Hepatocyte (in vitro differentiated cells): ENCODE measurements at regions not wholly inside any gene's neighbourhood (a gene's known extent, or its start where the extent isn't known, plus 50 kb on each side); places are given as distances from the start of the nearest gene placed in this dataset.

Source experiments
- DNase-seq: peaks from one replicate; pipeline ENCODE4 v3.0.0-alpha.2; 2016; ENCODE audit warnings: low spot score
- H2AFZ ChIP-seq: fragments of 200-600 bp; sonication (generic); 2 replicates; pipeline ENCODE4 v1.6.0; 2016; ENCODE audit warnings: antibody characterized with exemption, mild to moderate bottlenecking
- H3K27ac ChIP-seq: fragments of 200-600 bp; sonication (generic); 2 replicates; pipeline ENCODE4 v1.5.1; 2016; ENCODE audit warnings: mild to moderate bottlenecking
- H3K27me3 ChIP-seq: fragments of 200-600 bp; sonication (generic); 2 replicates; pipeline ENCODE4 v1.6.1; 2016
- H3K36me3 ChIP-seq: fragments of 200-600 bp; sonication (generic); replicated peaks from 2 replicates; pipeline ENCODE4 v1.5.1; 2016; ENCODE audit warnings: low read depth; ENCODE audit not compliant: insufficient read depth
- H3K4me1 ChIP-seq: fragments of 200-600 bp; sonication (generic); 2 replicates; pipeline ENCODE4 v1.5.1; 2016; ENCODE audit warnings: mild to moderate bottlenecking, moderate library complexity; ENCODE audit not compliant: insufficient read depth
- H3K4me2 ChIP-seq: fragments of 200-600 bp; sonication (generic); 2 replicates; pipeline ENCODE4 v1.6.0; 2016
- H3K4me3 ChIP-seq: fragments of 200-600 bp; sonication (generic); 2 replicates; pipeline ENCODE4 v1.5.1; 2016; ENCODE audit warnings: mild to moderate bottlenecking
- H3K79me2 ChIP-seq: fragments of 200-600 bp; sonication (generic); 2 replicates; pipeline ENCODE4 v1.6.0; 2017; ENCODE audit warnings: mild to moderate bottlenecking
- H3K9me2 ChIP-seq: fragments of 200-600 bp; sonication (generic); replicated peaks from 2 replicates; pipeline ENCODE4 v1.6.0; 2017; ENCODE audit warnings: mild to moderate bottlenecking; ENCODE audit not compliant: insufficient read depth
- H3K9me3 ChIP-seq: fragments of 200-600 bp; sonication (generic); 2 replicates; pipeline ENCODE4 v1.5.1; 2016; ENCODE audit warnings: low read depth, mild to moderate bottlenecking
- H4K20me1 ChIP-seq: fragments of 200-600 bp; sonication (generic); 2 replicates; pipeline ENCODE4 v1.6.0; 2016; ENCODE audit warnings: mild to moderate bottlenecking; ENCODE audit not compliant: insufficient read depth, poor library complexity, severe bottlenecking
- CTCF ChIP-seq: fragments of 200-600 bp; sonication (generic); IDR thresholded peaks from 2 replicates; pipeline ENCODE4 v1.5.1; 2016; ENCODE audit warnings: antibody characterized with exemption, mild to moderate bottlenecking; ENCODE audit not compliant: poor library complexity
- EZH2 ChIP-seq: fragments of 200-600 bp; sonication (generic); IDR thresholded peaks from 2 replicates; pipeline ENCODE4 v1.6.1; 2016; ENCODE audit warnings: antibody characterized with exemption, mild to moderate bottlenecking, borderline replicate concordance
- EZH2phosphoT487 ChIP-seq: fragments of 200-600 bp; sonication (generic); IDR thresholded peaks from one replicate; pipeline ENCODE4 v1.6.1; 2018; ENCODE audit warnings: antibody characterized with exemption, mild to moderate bottlenecking, low read depth, moderate library complexity; ENCODE audit not compliant: unreplicated experiment, severe bottlenecking
- WGBS: methylation state at CpG from one replicate; pipeline ENCODE4 v1.1.6; 2016; ENCODE audit warnings: low lambda C conversion rate; ENCODE audit errors: missing lambda C conversion rate; 5-methylcytosine and 5-hydroxymethylcytosine counted together

GRCh38 chr2:424306-425171 is 136.6 kb upstream of the ALKAL2 start:
- Histone ChIP-seq H3K27me3 (no peaks in the 10 kb centered on the region), H3K79me2 (no peaks in the 10 kb centered on the region), H3K9me3 (no peaks in the 10 kb centered on the region), H3K27ac (no peak overlapping the region), H2AFZ (no peak overlapping the region), H3K9me2 (no peaks in the 10 kb centered on the region), H3K4me3 (no peak overlapping the region), H4K20me1 (no peaks in the 10 kb centered on the region), H3K4me2 (no peak overlapping the region), H3K36me3 (no peaks in the 10 kb centered on the region), H3K4me1 (no peaks in the 10 kb centered on the region)
- TF ChIP-seq CTCF (no peak), EZH2phosphoT487 (no peak), EZH2 (no peak)
- WGBS = 88% methylated on average over 19 of the region's 20 CpGs
- no peak for DNase-seq

- no peak overlapping the region for H3K4me2 ChIP-seq
- H3K4me3 ChIP-seq = no peak overlapping the region
- no peaks in the 10 kb centered on the region for H3K27me3 ChIP-seq
- H3K9me3 ChIP-seq = no peaks in the 10 kb centered on the region
- no peak for DNase-seq
- H3K9me2 ChIP-seq = no peaks in the 10 kb centered on the region
- WGBS = 82% methylated on average over 10 of the region's 10 CpGs
- H3K27ac ChIP-seq = no peak overlapping the region
- H4K20me1 ChIP-seq = no peaks in the 10 kb centered on the region
- no peaks in the 10 kb centered on the region for H3K79me2 ChIP-seq
- TF ChIP-seq CTCF (no peak), EZH2 (no peak), EZH2phosphoT487 (no peak)
- H3K4me1 ChIP-seq = no peaks in the 10 kb centered on the region
- H3K36me3 ChIP-seq = no peaks in the 10 kb centered on the region
- H2AFZ ChIP-seq = no peak overlapping the region
These were observed 135.6 kb upstream of the ALKAL2 start for GRCh38 chr2:423479-423878.

GRCh38 chr2:422676-423435 is 135.0 kb upstream of the ALKAL2 start:
- no peak for DNase-seq
- WGBS = 93% methylated on average over 14 of the region's 14 CpGs
- TF ChIP-seq EZH2 (no peak), CTCF (no peak)
- Histone ChIP-seq H3K36me3 (no peaks in the 10 kb centered on the region), H3K4me1 (no peaks in the 10 kb centered on the region), H3K4me2 (no peak overlapping the region), H2AFZ (no peak overlapping the region), H3K27me3 (no peaks in the 10 kb centered on the region), H3K79me2 (no peaks in the 10 kb centered on the region), H3K27ac (no peak overlapping the region), H3K9me3 (no peaks in the 10 kb centered on the region), H3K4me3 (no peak overlapping the region), H4K20me1 (no peaks in the 10 kb centered on the region), H3K9me2 (no peaks in the 10 kb centered on the region)
